Suppressor macrophage treated with lipopolysaccharide for 1 hour (primary cell): ENCODE measurements at regions not wholly inside any gene's neighbourhood (a gene's known extent, or its start where the extent isn't known, plus 50 kb on each side); places are given as distances from the start of the nearest gene placed in this dataset.
"Not testable (repeated sequence)": the region's sequence is repeated elsewhere in the genome, so short reads cannot be mapped to it uniquely, and the experiment has no call there.

Source experiments
- DNase-seq, 3 donors: peaks; one replicate each; pipeline ENCODE4 v3.0.0-alpha.2; 2020 to 2022

DNA sequence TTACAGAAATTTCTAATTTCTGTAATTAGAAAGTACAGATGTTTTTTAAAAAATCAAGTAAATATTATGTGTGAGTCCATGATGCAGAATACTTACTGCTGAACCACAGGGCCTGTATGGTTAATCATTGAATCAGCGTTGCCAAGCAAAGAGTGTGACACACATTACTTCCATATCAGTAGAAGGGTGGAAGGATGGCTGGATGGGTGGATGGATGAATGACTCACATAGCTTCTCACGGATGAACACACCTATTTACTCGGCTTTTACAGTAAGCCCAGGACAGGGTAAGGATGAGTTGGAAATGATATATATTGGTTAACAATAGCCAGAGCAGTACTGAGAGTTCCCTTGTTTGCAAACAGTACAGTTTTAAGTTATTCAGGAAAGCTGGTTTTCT lies 495.9 kb upstream of the RBFOX1 start:
- no peak for DNase-seq

- no peak for DNase-seq
These were observed 496.7 kb upstream of the RBFOX1 start for GRCh38 chr16:6835941-6836340.

GRCh38 chr16:6835516-6835915 lies 497.1 kb upstream of the RBFOX1 start:
- no peak for DNase-seq

DNA sequence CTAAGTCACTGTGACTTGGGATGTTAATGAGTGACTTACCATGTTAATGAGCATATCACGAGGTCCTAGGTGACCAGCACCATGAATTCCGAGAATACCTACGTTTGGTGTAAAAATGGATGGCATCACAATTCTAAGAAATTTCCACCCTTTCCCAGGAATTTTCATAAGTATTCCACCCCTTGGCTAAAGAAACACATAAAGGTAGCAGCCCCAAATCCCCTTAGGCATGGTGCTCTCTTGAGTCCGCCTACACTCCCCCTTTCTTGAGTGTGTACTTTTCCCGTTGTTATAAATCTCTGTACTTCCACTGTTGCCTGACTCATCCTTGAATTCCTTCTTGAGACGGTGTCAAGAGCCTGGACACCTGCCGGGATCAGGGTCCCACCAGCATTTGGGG lies 504.0 kb upstream of the RBFOX1 start:
- no peak for DNase-seq

GRCh38 chr16:6827931-6828330 lies 504.7 kb upstream of the RBFOX1 start:
- DNase-seq = no peak

GRCh38 chr16:6827267-6827666 lies 505.4 kb upstream of the RBFOX1 start:
- peak; percentile 72 to 84 (median 74) for DNase-seq

GRCh38 chr16:6822041-6822440 lies 510.6 kb upstream of the RBFOX1 start:
- no peak for DNase-seq

GRCh38 chr16:6804461-6804860 lies 528.2 kb upstream of the RBFOX1 start:
- DNase-seq = no peak

DNA sequence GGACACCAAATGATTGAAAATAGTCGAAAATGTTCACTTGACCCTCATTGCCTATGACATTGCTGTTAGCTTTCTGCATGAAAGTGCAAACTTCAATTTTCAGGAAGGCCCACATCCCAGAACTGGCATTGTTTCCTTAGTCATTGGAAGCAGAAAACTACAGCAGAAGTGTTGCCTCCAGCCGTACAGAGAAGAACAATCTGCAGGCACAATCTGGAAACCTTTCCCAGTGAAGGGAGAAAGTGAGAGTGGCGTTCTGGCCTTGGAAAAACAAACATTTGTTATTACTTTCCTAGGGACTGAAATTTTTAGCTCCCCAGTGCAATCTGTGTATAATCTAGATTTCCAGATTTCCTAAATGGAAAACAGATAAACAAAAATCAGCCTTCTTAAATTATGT lies 529.5 kb upstream of the RBFOX1 start:
- DNase-seq = no peak

GRCh38 chr16:6797223-6797622 lies 535.4 kb upstream of the RBFOX1 start:
- no peak for DNase-seq

- DNase-seq = no peak
These were observed 555.0 kb upstream of the RBFOX1 start for GRCh38 chr16:6777624-6778023.

GRCh38 chr16:6775712-6776111 lies 556.9 kb upstream of the RBFOX1 start:
- DNase-seq = no peak

DNA sequence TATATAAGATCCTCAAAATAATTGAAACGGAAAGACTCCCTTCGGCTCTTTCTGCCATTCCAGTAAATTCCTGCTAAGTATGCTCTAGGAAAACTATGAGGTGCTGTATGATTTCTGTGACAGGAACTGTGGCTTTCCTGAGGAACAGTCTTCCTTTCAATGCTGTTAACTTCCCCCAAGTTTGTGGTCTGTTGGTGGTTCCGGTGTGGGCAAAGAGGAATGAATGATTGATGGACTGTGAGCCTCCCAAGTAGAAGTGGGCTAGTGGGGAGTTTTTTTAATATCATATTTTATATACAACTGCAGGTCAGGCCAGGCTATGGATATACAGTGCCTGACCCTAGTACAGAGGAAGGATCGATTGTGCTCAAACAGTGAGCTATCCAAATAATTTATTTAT lies 560.7 kb upstream of the RBFOX1 start:
- no peak for DNase-seq

DNA sequence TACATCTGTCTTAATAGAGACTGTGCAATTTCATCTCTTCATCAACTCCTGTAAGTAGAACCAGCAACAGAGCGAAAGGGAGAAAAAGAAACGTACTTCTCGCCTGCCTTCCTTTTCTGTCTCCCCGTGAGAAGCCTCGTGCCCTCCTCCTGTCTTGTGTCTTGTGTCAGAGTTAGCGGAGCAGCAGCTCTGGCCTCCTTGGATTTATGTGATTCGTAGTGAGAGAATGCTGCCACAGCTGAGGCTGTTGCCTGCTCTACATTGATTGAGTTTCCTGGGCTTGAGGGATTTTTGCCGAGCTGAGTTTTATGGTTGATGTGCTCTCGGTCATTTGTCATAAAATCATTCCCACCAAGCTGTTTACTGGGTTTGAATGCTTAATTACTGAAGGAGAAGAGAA lies 579.1 kb upstream of the RBFOX1 start:
- no peak for DNase-seq

DNA sequence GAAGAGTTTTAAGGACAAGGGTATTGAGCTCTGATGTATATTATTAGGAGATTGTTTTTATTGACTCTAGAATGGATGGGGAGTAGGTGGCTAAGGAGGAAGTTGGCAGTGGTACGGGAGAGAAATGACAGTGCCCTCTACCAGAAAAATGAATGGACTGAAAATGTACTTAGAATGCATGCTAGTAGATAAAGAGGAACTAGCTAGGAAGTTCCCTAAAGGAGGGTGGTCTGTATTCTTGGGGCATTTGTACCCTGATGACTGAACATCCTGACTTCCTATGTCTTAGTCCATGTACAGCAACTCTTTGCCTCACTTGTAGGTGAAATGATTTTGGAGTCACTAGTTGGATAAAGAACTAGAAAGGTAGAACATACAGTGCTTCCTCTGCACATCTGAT lies 581.5 kb upstream of the RBFOX1 start:
- DNase-seq = peak in 2 of 3 donors; percentile 17 to 25

GRCh38 chr16:6749698-6750097 lies 582.9 kb upstream of the RBFOX1 start:
- peak in 2 of 3 donors; percentile 27 to 31 for DNase-seq

DNA sequence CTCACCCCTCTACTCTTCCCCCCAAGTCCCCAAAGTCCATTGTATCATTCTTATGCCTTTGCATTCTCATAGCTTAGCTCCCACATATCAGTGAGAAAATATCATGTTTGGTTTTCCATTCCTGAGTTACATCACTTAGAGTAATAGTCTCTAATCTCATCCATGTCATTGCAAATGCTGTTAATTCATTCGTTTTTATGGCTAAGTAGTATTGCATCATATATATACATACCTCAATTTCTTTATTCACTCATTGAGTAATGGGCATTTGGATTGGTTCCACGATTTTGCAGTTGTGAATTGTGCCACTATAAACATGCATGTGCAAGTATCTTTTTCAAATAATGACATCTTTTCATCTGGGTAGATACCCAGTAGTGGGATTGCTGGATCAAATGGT lies 596.3 kb upstream of the RBFOX1 start:
- DNase-seq = not testable (repeated sequence)

DNA sequence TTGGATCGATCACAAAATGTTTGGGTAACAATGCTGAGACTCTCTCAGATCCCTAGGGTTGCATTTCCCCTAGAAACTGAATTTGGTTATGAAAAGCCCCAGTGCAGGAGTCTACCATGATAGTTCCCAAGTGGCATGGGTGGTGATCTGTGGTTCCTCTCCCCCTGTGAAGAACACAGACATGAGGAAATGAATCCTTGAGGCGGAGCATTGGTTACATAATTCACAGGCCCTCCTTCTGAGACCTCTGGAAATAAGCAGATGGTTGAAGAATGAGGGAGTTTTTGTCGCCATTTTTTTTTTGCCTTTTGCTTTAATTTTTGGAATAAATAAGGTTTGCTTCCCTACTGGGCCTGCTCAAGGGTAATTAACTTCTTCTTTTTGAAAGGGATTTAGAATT lies 597.0 kb upstream of the RBFOX1 start:
- DNase-seq = no peak

- no peak for DNase-seq
These were observed 600.5 kb upstream of the RBFOX1 start for GRCh38 chr16:6732166-6732565.

GRCh38 chr16:6728381-6728780 lies 604.3 kb upstream of the RBFOX1 start:
- peak in 2 of 3 donors; percentile 38 to 46 for DNase-seq

DNA sequence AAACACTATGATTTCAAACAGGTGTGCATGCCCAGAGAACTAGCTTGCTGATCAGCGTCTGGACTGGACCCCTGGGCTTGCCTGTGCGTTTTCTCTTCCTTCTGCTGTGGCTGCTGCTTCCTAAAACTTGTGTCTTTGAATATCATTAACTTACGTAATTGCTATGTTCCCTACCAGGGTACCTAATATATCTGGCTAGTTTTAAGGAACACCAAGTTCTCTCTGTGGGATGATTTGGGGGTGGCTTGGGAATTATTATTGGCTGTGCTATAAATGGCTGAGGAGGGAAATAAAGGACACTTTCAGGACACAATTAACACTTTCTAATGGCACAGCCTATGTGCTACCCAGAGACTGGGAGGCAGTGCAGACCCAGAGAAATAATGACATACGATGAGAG lies 606.0 kb upstream of the RBFOX1 start:
- peak in 1 of 3 donors; percentile 11 for DNase-seq

GRCh38 chr16:6725634-6726331 lies 606.9 kb upstream of the RBFOX1 start:
- peak; percentile 49 to 72 (median 68) for DNase-seq

- DNase-seq = not testable (repeated sequence)
These were observed 607.4 kb upstream of the RBFOX1 start for GRCh38 chr16:6725206-6725605.

- DNase-seq = no peak
These were observed 609.9 kb upstream of the RBFOX1 start for GRCh38 chr16:6722786-6723185.

- no peak for DNase-seq
These were observed 618.1 kb upstream of the RBFOX1 start for GRCh38 chr16:6714510-6714909.
